ENCODE measurements at regions not wholly inside any gene's neighbourhood (a gene's known extent, or its start where the extent isn't known, plus 50 kb on each side); places are given as distances from the start of the nearest gene placed in this dataset.

DNA sequence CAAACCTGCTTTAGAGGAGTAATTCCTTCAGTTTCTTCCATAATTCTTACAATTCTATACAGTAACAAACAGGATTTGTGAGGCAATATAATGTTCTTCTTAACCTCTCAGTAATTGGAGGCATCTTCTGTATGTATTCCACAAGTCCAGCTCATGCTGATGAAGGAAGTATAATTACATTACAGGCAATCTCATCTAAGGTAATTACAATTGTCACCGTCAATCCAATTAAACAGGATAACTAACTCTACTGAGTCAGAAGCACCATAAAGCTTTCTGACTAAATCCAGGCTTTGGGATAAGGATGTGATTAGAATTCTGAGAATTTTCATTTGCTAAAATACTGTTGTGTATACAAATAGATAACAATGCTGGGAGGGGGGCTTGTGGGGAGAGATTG is 115.2 kb upstream of the SEMA6D start:
- no peak for DNase-seq

DNA sequence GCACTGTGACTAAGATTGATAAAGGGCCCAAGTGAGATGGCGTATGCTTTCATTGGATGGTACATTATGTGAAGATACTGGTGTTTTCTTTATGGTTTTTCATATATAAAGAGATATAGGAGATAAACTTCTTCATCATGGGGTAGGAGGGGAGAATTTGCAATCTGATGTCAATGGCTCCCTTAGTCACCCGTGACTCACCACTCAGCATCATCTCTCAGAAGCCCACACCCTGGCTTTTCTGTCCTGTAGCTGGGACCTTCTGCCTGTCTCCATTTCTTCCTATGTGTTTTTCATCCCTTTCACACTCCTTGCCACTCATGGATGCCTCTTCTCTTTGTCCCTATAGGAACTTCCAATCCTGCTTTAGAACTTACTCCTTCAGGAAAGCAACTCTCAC is 114.3 kb upstream of the SEMA6D start:
- DNase-seq: no peak

DNA sequence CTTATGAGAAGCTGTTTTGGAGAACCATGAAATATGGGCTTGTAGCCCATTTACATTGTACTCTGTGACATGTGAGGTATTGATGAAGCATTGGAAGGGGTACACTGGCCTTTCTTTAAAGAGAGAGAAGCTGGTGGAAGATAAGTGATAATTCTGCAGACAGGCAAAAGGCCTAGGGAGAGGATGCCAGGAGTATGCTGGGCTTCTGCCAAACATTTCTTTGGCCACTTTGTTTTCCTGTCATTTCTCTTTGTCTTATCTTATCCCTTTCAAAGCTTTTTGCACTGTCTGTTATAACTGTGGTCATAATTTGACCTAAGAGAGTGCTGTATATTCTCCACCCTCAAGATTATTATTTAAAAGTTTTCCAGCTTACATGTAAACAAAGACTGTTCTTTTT is 109.6 kb upstream of the SEMA6D start:
- no peak for DNase-seq

DNA sequence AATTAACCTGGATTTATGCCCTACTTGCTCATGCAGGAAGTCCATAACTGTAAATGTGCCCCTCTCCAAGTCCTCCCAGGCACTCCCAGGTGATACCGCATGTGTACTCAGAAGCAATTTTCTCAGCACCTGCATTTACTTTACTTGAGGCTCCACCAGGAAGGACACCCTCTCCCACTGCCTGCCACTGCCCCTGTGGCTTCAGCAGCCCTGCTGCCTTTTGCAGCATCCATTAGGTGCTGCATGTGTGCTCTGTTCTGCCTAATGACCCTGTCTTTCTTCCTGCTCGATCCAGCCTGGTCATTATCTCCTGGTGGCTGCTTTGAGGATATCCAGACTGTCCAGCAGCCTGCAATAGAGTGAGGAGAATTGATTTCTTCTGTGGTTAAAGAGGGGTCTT is 107.6 kb upstream of the SEMA6D start:
- no peak for DNase-seq

DNA sequence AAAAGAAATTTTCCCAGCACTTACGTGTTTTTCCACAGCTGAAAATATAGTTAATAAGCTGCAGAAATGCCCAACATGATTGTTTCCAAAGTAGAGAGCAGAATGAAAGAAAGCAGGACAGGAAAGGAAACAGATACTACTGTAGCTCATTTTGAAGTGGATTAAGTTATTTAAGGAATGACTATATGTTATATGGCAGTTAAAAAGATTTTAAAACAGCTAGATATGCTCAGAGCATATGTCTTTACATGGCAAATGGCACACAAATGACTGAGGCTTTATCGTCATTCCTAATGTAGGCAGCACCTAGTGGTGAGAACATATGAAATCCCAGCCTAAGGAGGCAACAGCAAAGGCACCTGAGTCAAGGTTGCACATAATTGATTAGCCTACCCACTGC is 106.6 kb upstream of the SEMA6D start:
- no peak for DNase-seq

DNA sequence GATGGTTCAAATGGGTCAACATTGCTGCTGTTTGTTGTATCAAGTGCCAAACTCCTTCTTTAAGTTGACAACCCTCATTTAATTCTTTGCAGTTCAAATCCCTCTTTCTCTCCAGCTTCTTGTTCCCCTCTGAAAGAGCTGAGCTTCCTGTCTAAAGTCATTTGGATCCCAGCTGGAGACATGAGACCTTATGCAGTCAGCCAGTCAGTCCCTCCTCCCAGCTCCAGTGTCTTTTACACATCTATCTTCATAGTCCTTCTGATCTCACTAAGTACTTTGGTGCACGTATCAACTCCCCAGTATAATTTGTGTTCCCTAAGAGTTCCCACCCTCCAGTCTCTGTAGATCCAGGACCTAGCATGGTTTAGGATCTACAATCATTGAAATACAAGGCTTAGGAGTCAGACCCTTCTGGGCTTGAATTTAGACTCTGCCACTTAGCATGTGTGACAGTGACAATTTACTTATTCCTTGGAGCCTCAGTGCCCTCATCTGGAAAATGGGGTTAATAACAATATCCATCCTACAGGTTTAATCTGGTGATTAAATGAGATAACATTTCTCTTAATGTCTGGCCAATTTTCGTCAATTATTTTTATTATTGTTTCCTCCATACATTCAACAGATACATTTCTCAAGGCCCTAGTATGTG is 102.8 kb upstream of the SEMA6D start:
- no peak for DNase-seq

DNA sequence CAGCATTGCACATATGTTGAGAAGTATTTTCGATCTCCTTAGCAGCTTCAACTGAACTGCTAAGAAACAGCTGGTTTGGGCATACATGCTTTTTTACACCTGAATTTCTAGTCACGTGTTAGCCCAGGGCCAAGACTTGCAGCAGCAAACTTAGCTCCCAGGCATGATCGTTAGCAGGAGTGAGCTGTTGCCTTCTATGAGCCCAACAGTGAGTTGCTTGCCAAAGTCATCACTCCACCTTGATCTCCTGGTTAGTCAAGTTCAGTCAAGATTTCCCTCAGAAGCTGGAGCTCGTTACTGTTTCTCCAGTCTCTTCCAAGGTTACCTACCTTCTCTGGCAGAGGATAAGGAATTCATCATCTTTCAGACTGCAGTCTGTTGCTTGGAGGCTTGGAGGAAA is 100.4 kb upstream of the SEMA6D start:
- no peak for DNase-seq

DNA sequence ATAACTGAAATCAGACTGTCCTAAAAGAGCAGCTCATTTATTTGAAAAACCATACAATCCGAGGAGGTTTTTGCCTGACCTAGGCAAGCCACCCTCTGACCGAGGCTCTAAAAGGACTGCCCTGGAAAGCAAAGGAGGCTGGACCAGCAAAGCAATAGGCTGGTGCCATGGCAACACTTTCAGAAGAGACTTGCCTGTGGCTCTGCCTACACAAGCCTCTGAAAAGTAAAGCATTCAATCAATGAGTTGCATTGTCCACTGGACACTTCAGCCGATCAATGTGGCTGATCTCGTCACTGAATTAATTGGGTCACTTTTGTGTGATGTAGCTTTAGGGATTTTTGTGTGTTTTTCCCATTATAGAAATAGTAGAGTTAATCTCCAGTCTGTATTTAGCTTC is 99.1 kb upstream of the SEMA6D start:
- DNase-seq: no peak

DNA sequence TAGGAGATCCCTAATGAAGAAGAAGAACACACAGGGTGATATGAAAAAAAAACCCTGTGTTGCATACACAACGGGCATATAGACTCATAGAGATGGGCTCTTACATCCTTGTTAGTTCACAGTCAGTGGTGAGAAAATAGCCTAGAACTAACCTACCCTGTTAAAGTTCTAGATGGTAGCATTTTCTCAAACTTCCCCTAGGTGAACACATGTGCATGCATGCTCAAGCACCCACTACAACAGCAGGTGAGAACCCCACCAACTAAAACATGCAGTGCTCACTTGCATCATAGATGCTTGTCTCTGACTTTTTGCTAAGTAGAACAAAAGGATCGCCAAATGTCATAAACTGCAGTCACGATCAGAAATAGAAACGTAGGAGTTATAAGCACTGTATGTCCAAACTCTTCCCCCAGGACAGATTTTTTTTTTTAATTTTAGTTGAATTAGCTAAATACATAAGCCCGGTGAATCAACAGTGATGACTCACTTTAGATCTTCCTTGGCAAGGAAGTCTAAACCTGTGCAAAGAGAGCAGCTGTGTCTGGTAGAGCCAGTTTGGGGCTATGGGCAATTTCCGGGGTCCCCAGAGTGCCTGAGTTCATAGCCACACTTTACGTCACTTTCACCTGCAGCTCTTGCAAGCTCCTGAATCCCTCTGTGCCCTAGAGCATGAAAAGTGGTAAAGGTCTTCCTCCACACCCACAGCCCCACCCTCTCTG is 96.2 kb upstream of the SEMA6D start:
- no peak for DNase-seq

DNA sequence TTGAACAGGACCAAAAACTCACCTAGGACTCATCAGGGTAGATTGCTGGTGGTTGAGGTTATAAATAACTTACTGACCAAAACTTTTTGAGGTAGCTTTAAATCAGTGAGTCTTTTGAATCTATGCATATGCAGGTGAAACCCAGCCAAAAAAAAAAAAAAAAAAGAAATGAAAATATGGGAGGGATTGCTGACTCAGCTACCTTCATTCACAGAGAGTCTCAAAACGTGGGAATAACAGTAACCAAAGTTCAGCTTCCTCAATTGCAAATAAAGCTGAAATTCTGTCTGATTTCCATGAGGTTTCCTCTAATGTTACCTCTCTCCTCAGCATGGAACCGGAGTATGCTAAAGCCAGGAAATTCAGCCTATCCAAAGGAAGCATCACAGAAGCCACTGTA is 95.2 kb upstream of the SEMA6D start:
- no peak for DNase-seq

DNA sequence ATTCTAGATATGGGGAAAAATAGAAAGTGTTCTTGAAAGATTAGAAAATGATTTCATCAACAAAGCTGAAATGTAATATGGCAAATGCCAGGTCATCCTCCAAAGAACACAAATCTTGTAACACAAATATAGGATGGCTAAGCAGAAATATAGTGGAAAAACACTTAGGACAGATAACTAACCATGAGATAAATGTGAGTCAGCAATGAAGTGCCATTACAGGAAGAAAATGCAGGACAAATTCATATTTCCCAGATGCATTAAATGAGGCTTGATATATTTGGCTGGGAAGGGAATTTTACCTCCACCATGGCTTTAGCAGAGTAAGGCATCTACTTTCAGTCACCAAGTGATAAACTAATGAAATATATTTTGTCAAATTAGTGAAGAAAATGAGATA is 92.8 kb upstream of the SEMA6D start:
- no peak for DNase-seq

DNA sequence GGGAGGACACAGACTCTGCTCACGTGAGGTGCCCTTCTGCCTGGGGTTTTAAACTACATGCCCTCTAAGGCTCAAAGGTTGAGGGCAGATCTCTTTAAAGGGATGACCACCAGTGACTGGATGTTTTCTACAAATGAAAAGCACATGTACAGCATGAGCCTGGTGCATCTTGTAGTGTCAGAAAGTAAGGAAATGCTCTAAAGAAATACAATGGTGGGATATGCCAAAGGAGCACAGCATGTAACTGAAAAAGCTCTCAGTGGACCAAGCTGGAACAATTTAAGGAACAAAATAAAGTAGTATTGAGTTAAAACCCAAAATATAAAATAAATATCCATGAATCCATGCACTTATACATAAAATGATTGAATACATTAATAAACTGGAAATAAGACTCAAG is 78.3 kb upstream of the SEMA6D start:
- DNase-seq: no peak

DNA sequence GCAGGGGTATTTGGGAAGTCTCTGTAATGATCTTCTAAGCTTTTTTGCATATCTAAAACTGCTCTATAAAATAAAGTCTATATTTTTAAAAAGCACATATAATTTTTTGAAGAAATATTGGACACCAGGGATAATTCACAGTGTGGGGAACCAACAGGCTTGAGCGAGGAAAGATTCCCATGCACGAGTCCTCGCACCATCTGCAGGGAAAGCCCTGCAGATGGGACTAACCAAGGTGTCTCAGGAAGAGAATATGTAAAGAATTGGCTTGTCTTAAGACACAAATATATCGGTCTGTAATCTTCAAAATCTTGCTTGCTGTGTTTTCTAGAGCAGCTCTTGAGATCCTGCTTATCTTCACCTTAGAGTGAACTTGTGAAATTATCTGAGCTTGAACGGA is 77.2 kb upstream of the SEMA6D start:
- DNase-seq: no peak

DNA sequence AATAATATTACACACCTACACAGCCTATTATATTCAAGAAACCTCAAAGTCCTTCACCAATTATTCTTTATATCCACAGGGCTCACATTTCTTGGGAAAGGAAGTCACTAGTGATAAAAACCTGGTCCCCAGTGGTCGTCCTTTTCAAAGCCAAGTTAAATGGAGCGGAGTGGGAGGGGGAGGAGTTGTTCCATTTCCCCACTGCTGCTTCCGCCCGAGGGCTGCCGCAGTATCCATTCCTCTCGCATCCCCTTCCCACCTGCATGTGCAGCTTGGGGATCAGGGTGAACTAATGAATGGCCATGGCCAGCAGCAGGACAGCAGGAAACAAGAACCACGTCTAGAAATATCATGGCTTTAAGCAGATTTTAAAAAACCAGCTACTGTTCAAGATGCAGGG is 76.4 kb upstream of the SEMA6D start:
- no peak for DNase-seq

DNA sequence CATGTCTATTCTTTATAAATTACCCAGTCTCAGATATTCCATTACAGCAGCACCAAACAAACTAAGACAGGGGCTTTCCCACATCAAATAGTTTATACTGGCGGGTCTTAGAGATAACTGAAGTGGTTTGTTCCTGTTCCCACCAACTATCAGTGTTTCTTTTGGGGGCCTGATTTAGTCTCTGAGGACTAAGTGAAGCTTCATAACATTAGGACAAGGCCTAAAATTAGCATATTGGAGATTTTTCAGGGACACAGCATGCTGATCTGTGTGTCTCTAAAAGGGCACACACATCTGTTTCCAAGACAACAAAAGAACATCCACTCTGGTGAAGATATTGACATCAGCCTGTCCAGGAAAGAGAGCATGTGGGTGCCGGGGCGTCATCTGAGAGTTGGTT is 72.6 kb upstream of the SEMA6D start:
- no peak for DNase-seq

DNA sequence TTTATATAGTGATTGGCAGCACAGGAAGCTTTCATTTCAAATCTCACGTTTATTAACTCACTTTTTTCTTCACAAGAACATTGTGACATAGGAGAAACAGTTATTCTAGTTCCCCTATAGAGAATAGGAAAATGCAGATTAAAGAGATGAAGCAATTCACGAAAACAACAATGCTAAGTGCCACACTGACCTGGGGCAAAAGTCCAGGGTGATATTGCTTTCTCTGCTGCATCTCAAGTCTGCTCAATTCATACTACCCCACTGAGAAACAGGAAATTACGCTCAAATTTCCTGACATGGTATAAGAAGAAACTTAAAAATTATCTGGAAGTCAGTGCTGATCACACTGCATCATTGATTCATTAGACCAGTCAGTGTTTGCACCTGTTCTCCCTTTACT is 66.7 kb upstream of the SEMA6D start:
- DNase-seq: no peak

DNA sequence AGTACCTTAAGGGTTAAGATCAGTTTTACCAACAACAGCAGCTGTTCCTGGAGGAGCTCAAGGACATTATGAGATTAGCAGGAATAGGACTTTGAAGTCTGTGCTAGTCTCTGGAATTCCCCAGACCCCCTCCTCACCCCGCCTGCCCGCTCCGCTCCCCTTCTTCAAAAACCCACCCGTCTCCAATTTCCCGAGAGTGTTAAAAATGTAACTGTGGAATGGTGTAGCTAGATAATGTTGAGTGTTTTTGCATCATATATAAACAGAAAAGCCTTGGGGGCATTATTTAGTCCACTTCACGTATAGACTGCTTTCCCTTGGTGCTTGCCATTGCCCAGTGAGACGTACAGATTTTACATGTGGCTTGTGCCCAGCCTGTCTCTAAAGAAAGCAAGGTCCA is 65.0 kb upstream of the SEMA6D start:
- DNase-seq: no peak

DNA sequence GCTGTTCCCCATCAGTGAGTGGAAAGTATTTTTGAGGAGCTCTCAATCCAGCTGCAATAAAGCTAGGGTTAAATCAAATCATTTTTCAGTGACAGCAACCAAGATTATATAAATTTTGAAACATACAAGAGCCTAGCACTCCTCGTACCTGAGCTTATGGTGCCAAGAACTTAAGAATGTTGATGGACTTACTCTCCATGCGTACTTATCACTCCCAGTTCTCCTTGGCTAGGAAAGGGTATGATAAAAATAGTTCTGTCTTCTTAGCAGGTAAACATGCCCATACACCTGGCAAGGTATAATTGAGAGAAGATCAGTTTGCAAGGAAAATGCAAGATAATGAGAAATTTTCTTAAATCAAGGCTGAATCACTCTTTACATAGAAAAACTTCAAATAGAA is 64.5 kb upstream of the SEMA6D start:
- DNase-seq: no peak

DNA sequence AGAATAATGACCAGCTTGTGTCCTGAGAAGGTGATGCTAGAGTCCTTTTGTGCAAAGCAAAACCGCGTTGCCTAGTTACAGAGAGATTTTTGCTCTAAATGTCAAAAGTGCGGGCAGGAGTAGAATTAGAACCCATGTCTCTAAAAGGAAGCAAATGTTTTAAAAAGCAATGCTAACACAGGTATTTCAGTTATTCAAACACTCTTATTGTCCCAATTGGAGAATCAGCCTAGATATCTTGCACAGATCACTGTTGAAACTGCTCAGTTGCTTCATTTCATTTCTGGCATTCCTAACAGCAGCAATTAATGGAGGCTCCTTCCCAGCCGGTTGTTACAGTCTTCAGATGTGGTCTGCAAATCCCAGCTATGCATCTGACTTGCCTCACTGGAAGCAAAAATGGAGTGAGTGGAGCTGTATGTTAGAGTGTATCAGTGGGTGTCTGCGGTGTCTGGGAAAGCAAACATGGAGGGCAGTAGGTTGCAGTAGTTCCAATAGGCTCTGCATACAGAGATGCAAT is 55.6 kb upstream of the SEMA6D start:
- no peak for DNase-seq

DNA sequence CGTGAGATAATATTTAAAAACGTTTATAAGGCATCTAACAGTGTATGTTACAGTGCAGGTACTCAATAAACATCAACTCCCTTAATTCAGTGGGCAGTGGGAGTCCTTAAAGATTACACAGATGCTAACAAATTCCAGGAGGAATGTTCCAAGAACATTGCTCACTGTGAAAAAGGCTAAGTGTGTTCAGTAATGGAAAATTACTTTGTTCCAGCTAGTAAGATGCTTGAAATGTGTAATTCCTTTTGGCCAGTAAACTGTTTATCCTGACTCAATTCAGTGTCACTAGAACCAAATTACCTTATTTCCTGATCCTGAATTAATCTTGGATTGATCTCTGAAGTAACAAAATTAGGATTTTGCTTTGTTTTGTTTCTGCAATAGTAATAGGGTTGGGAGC is 54.2 kb upstream of the SEMA6D start:
- no peak for DNase-seq

Data from activated gamma-delta T cell (primary cell).